ENCODE measurements at regions not wholly inside any gene's neighbourhood (a gene's known extent, or its start where the extent isn't known, plus 50 kb on each side); places are given as distances from the start of the nearest gene placed in this dataset.

DNA sequence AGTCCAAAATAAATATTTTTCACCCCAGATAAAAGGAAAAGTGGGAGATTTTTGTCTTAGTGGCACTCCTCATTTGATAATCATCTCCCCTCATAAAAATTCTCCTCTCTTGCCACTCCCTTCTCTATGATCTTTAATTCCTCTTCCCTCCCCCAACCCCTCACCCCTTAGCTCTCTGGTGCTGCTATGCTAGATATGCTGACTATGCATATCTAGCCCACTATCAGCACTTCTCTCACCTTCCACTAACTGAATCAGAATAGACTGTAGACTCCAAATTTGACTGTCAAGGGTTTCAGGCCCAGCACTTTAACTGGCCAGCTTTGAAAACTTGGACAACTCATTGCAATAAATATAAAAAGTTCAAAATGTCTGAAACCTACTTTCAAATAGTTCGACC, 254.2 kb downstream of the ETNK1 start:
- no peak for TF ChIP-seq BCL11B (tag by site-specific recombination; IDR thresholded peaks at IDR 0.05; ENCODE audit: low read depth)
- TF ChIP-seq, protein P1, sequence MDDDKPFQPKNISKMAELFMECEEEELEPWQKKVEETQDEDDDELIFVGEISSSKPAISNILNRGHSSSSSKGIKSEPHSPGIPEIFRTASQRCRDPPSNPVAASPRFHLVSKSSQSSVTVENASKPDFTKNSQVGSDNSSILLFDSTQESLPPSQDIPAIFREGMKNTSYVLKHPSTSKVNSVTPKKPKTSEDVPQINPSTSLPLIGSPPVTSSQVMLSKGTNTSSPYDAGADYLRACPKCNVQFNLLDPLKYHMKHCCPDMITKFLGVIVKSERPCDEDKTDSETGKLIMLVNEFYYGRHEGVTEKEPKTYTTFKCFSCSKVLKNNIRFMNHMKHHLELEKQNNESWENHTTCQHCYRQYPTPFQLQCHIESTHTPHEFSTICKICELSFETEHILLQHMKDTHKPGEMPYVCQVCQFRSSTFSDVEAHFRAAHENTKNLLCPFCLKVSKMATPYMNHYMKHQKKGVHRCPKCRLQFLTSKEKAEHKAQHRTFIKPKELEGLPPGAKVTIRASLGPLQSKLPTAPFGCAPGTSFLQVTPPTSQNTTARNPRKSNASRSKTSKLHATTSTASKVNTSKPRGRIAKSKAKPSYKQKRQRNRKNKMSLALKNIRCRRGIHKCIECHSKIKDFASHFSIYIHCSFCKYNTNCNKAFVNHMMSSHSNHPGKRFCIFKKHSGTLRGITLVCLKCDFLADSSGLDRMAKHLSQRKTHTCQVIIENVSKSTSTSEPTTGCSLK (tag by site-specific recombination; IDR thresholded peaks at IDR 0.05) = no peak
- TF ChIP-seq, protein P2, sequence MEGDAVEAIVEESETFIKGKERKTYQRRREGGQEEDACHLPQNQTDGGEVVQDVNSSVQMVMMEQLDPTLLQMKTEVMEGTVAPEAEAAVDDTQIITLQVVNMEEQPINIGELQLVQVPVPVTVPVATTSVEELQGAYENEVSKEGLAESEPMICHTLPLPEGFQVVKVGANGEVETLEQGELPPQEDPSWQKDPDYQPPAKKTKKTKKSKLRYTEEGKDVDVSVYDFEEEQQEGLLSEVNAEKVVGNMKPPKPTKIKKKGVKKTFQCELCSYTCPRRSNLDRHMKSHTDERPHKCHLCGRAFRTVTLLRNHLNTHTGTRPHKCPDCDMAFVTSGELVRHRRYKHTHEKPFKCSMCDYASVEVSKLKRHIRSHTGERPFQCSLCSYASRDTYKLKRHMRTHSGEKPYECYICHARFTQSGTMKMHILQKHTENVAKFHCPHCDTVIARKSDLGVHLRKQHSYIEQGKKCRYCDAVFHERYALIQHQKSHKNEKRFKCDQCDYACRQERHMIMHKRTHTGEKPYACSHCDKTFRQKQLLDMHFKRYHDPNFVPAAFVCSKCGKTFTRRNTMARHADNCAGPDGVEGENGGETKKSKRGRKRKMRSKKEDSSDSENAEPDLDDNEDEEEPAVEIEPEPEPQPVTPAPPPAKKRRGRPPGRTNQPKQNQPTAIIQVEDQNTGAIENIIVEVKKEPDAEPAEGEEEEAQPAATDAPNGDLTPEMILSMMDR (tag by site-specific recombination; IDR thresholded peaks at IDR 0.05) = no peak
- no peak for TF ChIP-seq ZNF175 (tag by site-specific recombination; IDR thresholded peaks at IDR 0.05)
- no peak for TF ChIP-seq ZNF416 (tag by site-specific recombination; IDR thresholded peaks at IDR 0.05)
- no peak for TF ChIP-seq TCF7L2 (IDR thresholded peaks at IDR 0.05; ENCODE audit: borderline replicate concordance, low read depth, low read length)
- TF ChIP-seq, protein P3, sequence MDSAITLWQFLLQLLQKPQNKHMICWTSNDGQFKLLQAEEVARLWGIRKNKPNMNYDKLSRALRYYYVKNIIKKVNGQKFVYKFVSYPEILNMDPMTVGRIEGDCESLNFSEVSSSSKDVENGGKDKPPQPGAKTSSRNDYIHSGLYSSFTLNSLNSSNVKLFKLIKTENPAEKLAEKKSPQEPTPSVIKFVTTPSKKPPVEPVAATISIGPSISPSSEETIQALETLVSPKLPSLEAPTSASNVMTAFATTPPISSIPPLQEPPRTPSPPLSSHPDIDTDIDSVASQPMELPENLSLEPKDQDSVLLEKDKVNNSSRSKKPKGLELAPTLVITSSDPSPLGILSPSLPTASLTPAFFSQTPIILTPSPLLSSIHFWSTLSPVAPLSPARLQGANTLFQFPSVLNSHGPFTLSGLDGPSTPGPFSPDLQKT (IDR thresholded peaks at IDR 0.05; ENCODE audit: borderline replicate concordance, low read depth, low read length) = no peak
- no peak for TF ChIP-seq ZBTB21 (tag by site-specific recombination; IDR thresholded peaks at IDR 0.05)
- TF ChIP-seq ZNF335 (tag by site-specific recombination; conservative IDR thresholded peaks at IDR 0.05) = no peak
- no peak for TF ChIP-seq ZNF707 (tag by site-specific recombination; IDR thresholded peaks at IDR 0.05)
- TF ChIP-seq TSHZ1 (tag by site-specific recombination; IDR thresholded peaks at IDR 0.05; ENCODE audit: borderline replicate concordance) = no peak
